Stomach (tissue), 4 donors: ENCODE measurements at regions not wholly inside any gene's neighbourhood (a gene's known extent, or its start where the extent isn't known, plus 50 kb on each side); places are given as distances from the start of the nearest gene placed in this dataset.

Source experiments
- CTCF ChIP-seq, 7 experiments: fragments of 450-650 bp in 4 of 7; fragments of 200-600 bp in 3 of 7; sonication (generic) in 3 of 7; IDR thresholded peaks; one replicate each; pipeline ENCODE4 v1.5.1; 2016 to 2019; ENCODE audit warnings: antibody characterized with exemption in 7 of 7, control low read depth in 2 of 7, mild to moderate bottlenecking in 1 of 7
- POLR2A ChIP-seq, 4 donors: fragments of 450-650 bp; IDR thresholded peaks; one replicate each; pipeline ENCODE4 v1.6.1; 2016; ENCODE audit warnings: antibody characterized with exemption in 4 of 4, control low read depth in 2 of 4, mild to moderate bottlenecking in 1 of 4, moderate library complexity in 1 of 4
- POLR2AphosphoS5 ChIP-seq, 3 donors: sonication (generic); formaldehyde crosslinking; IDR thresholded peaks; one replicate each; pipeline ENCODE4 v1.6.1; 2016; ENCODE audit warnings: antibody characterized with exemption in 3 of 3

GRCh38 chr20:51873652-51874051 lies 71.3 kb upstream of the SALL4 start:
- TF ChIP-seq POLR2AphosphoS5 (IDR thresholded peaks at IDR 0.05), result no peak
- no peak for TF ChIP-seq POLR2A (IDR thresholded peaks at IDR 0.05)
- TF ChIP-seq CTCF (IDR thresholded peaks at IDR 0.05), result no peak
